Smooth muscle cell (in vitro differentiated cells): ENCODE measurements at regions not wholly inside any gene's neighbourhood (a gene's known extent, or its start where the extent isn't known, plus 50 kb on each side); places are given as distances from the start of the nearest gene placed in this dataset.
A peak's percentile ranks its signal among the peaks of the same experiment; 100 is the strongest.

Experiments
- DNase-seq: peaks from one replicate; lab custom pipeline; 2025; ENCODE audit not compliant: unreplicated experiment; lab: John Stamatoyannopoulos, UW
- H2AFZ ChIP-seq: fragments of 200-600 bp; sonication (generic); 2 replicates; pipeline ENCODE4 v1.6.0; 2016; ENCODE audit warnings: antibody characterized with exemption, low read depth, mild to moderate bottlenecking
- H3F3A ChIP-seq: fragments of 200-600 bp; sonication (generic); 2 replicates; pipeline ENCODE4 v1.6.0; 2017; ENCODE audit warnings: antibody characterized with exemption, low read depth
- H3K27ac ChIP-seq: fragments of 200-600 bp; sonication (generic); 2 replicates; pipeline ENCODE4 v1.5.1; 2016; ENCODE audit warnings: low read depth, mild to moderate bottlenecking
- H3K27me3 ChIP-seq: fragments of 200-600 bp; sonication (generic); 2 replicates; pipeline ENCODE4 v1.6.1; 2016; ENCODE audit warnings: low read depth, mild to moderate bottlenecking
- H3K36me3 ChIP-seq: fragments of 200-600 bp; sonication (generic); 2 replicates; pipeline ENCODE4 v1.5.1; 2016; ENCODE audit warnings: low read depth
- H3K4me1 ChIP-seq: fragments of 200-600 bp; sonication (generic); 2 replicates; pipeline ENCODE4 v1.5.1; 2016; ENCODE audit warnings: low read depth
- H3K4me2 ChIP-seq: fragments of 200-600 bp; sonication (generic); 2 replicates; pipeline ENCODE4 v1.6.0; 2016; ENCODE audit warnings: mild to moderate bottlenecking
- H3K4me3 ChIP-seq: fragments of 200-600 bp; sonication (generic); 2 replicates; pipeline ENCODE4 v1.5.1; 2016; ENCODE audit warnings: mild to moderate bottlenecking
- H3K79me2 ChIP-seq: fragments of 200-600 bp; sonication (generic); 2 replicates; pipeline ENCODE4 v1.6.0; 2016; ENCODE audit warnings: low read depth, mild to moderate bottlenecking
- H3K9ac ChIP-seq: fragments of 200-600 bp; sonication (generic); 2 replicates; pipeline ENCODE4 v1.6.0; 2016; ENCODE audit warnings: low read depth
- H3K9me3 ChIP-seq: fragments of 200-600 bp; sonication (generic); replicated peaks from 2 replicates; pipeline ENCODE4 v1.5.1; 2016; ENCODE audit warnings: low read depth
- H4K20me1 ChIP-seq: fragments of 200-600 bp; sonication (generic); 2 replicates; pipeline ENCODE4 v1.6.0; 2016; ENCODE audit warnings: low read depth
- WGBS: methylation state at CpG from one replicate; pipeline ENCODE4 v1.1.7; 2016; ENCODE audit warnings: low lambda C conversion rate; 5-methylcytosine and 5-hydroxymethylcytosine counted together
- TF ChIP-seq, protein P1 (sequence below): fragments of 200-600 bp; sonication (generic); IDR thresholded peaks from 2 replicates; pipeline ENCODE4 v1.5.1; 2017; ENCODE audit warnings: borderline replicate concordance, mild to moderate bottlenecking, antibody characterized with exemption; ENCODE audit not compliant: insufficient read depth, poor library complexity, severe bottlenecking

DNA sequence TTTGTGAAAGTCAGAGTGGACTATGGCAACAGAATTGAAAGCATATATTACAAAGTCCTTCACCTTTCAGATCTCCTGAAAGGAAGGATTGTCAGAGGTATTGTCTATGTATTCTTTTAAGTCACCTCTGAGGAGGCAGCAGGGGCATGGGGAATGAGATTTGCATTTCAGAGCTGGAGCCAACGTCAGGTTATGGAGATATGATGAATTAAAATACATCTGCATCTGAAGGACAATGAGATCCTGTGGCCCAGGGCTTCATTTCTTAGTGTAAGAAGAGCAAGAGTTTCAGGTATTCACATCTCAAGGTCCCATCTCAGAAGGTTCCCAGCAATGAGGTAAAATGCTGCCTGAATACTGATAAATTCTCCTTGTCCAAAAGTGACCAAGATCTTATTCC lies 695.8 kb downstream of the TUSC7 start:
- Histone ChIP-seq H3F3A (no peaks in the 10 kb centered on the region), H2AFZ (no peak overlapping the region), H3K79me2 (no peaks in the 10 kb centered on the region), H4K20me1 (no peaks in the 10 kb centered on the region), H3K4me1 (peaks cover 11% of the 10 kb centered on the region), H3K36me3 (no peaks in the 10 kb centered on the region), H3K9me3 (no peaks in the 10 kb centered on the region), H3K4me2 (no peak overlapping the region), H3K27ac (no peak overlapping the region), H3K4me3 (no peak overlapping the region), H3K9ac (no peak overlapping the region), H3K27me3 (no peaks in the 10 kb centered on the region)
- no peak for DNase-seq
- 17% methylated on average over 1 of the region's 1 CpG for WGBS
- TF ChIP-seq, protein P1, sequence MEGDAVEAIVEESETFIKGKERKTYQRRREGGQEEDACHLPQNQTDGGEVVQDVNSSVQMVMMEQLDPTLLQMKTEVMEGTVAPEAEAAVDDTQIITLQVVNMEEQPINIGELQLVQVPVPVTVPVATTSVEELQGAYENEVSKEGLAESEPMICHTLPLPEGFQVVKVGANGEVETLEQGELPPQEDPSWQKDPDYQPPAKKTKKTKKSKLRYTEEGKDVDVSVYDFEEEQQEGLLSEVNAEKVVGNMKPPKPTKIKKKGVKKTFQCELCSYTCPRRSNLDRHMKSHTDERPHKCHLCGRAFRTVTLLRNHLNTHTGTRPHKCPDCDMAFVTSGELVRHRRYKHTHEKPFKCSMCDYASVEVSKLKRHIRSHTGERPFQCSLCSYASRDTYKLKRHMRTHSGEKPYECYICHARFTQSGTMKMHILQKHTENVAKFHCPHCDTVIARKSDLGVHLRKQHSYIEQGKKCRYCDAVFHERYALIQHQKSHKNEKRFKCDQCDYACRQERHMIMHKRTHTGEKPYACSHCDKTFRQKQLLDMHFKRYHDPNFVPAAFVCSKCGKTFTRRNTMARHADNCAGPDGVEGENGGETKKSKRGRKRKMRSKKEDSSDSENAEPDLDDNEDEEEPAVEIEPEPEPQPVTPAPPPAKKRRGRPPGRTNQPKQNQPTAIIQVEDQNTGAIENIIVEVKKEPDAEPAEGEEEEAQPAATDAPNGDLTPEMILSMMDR = no peak

DNA sequence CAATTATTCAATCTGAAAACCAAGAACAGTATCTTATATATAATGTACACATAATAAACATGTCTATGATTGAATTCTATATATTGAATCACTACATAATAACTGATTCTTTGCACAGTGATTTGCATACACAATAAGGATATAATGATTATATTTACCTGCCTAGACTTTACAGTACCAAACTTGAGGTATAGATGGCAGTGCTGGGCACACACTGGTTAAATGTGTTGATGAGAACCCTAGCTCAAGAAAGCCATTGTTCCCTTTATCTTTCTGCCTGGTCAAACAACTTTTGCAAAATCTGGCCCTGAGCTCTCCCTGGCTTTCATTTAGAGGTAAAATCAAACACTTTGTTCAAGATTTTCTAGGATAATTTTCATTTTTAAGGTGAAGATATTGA lies 697.7 kb downstream of the TUSC7 start:
- no peak overlapping the region for H2AFZ ChIP-seq
- DNase-seq = no peak

DNA sequence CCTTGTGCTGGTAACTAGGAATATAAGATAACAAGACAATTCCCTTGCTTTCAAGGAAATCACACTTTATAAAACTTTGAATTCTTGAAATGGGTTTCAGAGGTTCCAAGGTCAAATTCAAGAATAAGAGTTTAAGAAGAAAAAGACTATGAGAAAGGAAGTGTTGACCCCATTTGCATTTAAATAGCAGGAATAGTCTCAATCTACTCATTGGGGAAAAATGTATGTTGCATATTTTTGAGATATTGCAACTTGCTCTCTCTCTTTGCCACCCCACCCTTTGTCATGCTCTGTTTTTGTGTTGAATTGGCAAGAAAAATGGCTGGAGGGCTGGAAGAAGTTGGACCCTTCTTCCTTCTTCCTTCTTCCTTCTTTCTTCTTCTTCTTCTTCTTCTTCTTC lies 699.2 kb downstream of the TUSC7 start:
- no peak overlapping the region for H3K27ac ChIP-seq
- H3K9ac ChIP-seq = no peak overlapping the region
- no peaks in the 10 kb centered on the region for H3K36me3 ChIP-seq
- no peak overlapping the region for H2AFZ ChIP-seq
- no peaks in the 10 kb centered on the region for H3K79me2 ChIP-seq
- TF ChIP-seq, protein P1 = no peak
- no peaks in the 10 kb centered on the region for H3F3A ChIP-seq
- no peak overlapping the region for H3K4me3 ChIP-seq
- peaks cover 5% of the 10 kb centered on the region for H3K4me1 ChIP-seq
- H4K20me1 ChIP-seq = no peaks in the 10 kb centered on the region
- no peaks in the 10 kb centered on the region for H3K27me3 ChIP-seq
- no peak for DNase-seq
- no peak overlapping the region for H3K4me2 ChIP-seq
- no peaks in the 10 kb centered on the region for H3K9me3 ChIP-seq

More for the DNA sequence above, 697.7 kb downstream of the TUSC7 start:
- Histone ChIP-seq H3K27ac (no peak overlapping the region), H3K4me1 (peaks cover 5% of the 10 kb centered on the region), H3K36me3 (no peaks in the 10 kb centered on the region), H3K27me3 (no peaks in the 10 kb centered on the region), H3K9me3 (no peaks in the 10 kb centered on the region), H3K79me2 (no peaks in the 10 kb centered on the region), H3K9ac (no peak overlapping the region), H4K20me1 (no peaks in the 10 kb centered on the region), H3F3A (no peaks in the 10 kb centered on the region), H3K4me2 (no peak overlapping the region), H3K4me3 (no peak overlapping the region)
- TF ChIP-seq, protein P1 = peak; percentile 36

DNA sequence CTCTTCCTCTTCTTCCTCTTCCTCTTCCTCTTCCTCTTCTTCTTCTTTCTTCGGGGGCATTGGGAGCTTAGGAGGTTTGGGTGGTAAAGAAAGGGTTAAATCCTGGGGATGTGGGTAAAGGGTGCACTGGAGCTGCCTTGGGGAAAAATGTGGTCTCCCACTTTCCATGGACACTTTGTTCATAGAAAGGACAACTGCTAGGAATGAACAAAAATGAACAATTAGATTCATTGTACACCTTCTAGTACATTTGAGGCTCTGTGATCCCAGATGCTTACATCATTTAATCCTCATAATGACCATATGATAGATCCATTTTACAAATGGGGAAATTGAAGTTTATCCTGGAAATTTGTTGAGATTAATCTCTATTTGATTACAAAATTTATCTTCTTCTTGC lies 699.7 kb downstream of the TUSC7 start:
- TF ChIP-seq, protein P1 = no peak
- H3K27me3 ChIP-seq = no peaks in the 10 kb centered on the region
- no peak overlapping the region for H3K4me2 ChIP-seq
- DNase-seq = no peak
- no peaks in the 10 kb centered on the region for H3K36me3 ChIP-seq
- H3K27ac ChIP-seq = no peak overlapping the region
- no peaks in the 10 kb centered on the region for H3K79me2 ChIP-seq
- H3K4me3 ChIP-seq = no peak overlapping the region
- no peak overlapping the region for H2AFZ ChIP-seq
- no peaks in the 10 kb centered on the region for H4K20me1 ChIP-seq
- no peaks in the 10 kb centered on the region for H3F3A ChIP-seq
- H3K9me3 ChIP-seq = no peaks in the 10 kb centered on the region
- H3K9ac ChIP-seq = no peak overlapping the region
- WGBS = 91% methylated on average over 1 of the region's 1 CpG
- peaks cover 5% of the 10 kb centered on the region for H3K4me1 ChIP-seq
